ENCODE measurements at regions not wholly inside any gene's neighbourhood (a gene's known extent, or its start where the extent isn't known, plus 50 kb on each side); places are given as distances from the start of the nearest gene placed in this dataset.

- DNase-seq (ENCODE audit: low read depth), result no peak
- TF ChIP-seq CTCF (IDR thresholded peaks at IDR 0.05; ENCODE audit: insufficient read depth, low read depth, low read length, missing control alignments), result no peak
- no peak overlapping the region for H3K4me3 ChIP-seq (ENCODE audit: low read depth, low read length)
Measured at GRCh38 chr1:87852410-87853161, 523.9 kb downstream of the LMO4 start.

- no peak for TF ChIP-seq CTCF (IDR thresholded peaks at IDR 0.05; ENCODE audit: insufficient read depth, low read depth, low read length, missing control alignments)
- no peak for DNase-seq (ENCODE audit: low read depth)
- H3K4me3 ChIP-seq (ENCODE audit: low read depth, low read length), result no peak overlapping the region
Measured at GRCh38 chr1:87853576-87854351, 525.1 kb downstream of the LMO4 start.

- DNase-seq (ENCODE audit: low read depth), result no peak
- H3K4me3 ChIP-seq (ENCODE audit: low read depth, low read length), result no peak overlapping the region
- no peak for TF ChIP-seq CTCF (IDR thresholded peaks at IDR 0.05; ENCODE audit: insufficient read depth, low read depth, low read length, missing control alignments)
Measured at GRCh38 chr1:87863317-87863716, 534.6 kb downstream of the LMO4 start.

GRCh38 chr1:87864676-87865075 lies 536.0 kb downstream of the LMO4 start:
- no peak overlapping the region for H3K4me3 ChIP-seq (ENCODE audit: low read depth, low read length)
- no peak for TF ChIP-seq CTCF (IDR thresholded peaks at IDR 0.05; ENCODE audit: insufficient read depth, low read depth, low read length, missing control alignments)
- DNase-seq (ENCODE audit: low read depth), result no peak

- TF ChIP-seq CTCF (IDR thresholded peaks at IDR 0.05; ENCODE audit: insufficient read depth, low read depth, low read length, missing control alignments), result no peak
- H3K4me3 ChIP-seq (ENCODE audit: low read depth, low read length), result no peak overlapping the region
- DNase-seq (ENCODE audit: low read depth), result no peak
Measured at GRCh38 chr1:87866416-87866815, 537.7 kb downstream of the LMO4 start.

- no peak overlapping the region for H3K4me3 ChIP-seq (ENCODE audit: low read depth, low read length)
Measured at GRCh38 chr1:87867626-87868025, 538.9 kb downstream of the LMO4 start.

More at GRCh38 chr1:87867626-87868025, 538.9 kb downstream of the LMO4 start:
- no peak for TF ChIP-seq CTCF (IDR thresholded peaks at IDR 0.05; ENCODE audit: insufficient read depth, low read depth, low read length, missing control alignments)
- DNase-seq (ENCODE audit: low read depth), result no peak
